ENCODE measurements at regions not wholly inside any gene's neighbourhood (a gene's known extent, or its start where the extent isn't known, plus 50 kb on each side); places are given as distances from the start of the nearest gene placed in this dataset.
"Not testable (repeated sequence)": the region's sequence is repeated elsewhere in the genome, so short reads cannot be mapped to it uniquely, and the experiment has no call there.

DNA sequence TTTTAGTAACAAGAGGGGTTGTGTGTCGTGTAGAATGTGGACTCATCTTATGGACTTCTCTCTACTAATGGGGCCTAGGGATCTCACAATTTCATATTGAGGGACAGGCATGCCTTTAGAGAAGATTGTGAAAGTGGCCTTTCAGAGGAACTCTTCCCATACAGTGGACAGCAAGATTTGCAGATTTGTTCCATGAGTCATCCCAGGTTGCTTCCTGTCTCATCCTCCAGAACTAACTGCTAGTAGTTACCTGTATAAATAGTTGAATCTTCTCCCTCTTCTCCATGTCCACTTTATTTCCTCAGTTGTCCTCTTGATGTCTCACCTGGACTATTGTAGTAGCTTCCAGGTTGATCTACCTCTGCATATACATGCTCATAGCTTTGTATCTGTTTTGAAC is 997.5 kb upstream of the CTNND2 start:
- DNase-seq (ENCODE audit: low read depth in 2 of 2) = no peak

DNA sequence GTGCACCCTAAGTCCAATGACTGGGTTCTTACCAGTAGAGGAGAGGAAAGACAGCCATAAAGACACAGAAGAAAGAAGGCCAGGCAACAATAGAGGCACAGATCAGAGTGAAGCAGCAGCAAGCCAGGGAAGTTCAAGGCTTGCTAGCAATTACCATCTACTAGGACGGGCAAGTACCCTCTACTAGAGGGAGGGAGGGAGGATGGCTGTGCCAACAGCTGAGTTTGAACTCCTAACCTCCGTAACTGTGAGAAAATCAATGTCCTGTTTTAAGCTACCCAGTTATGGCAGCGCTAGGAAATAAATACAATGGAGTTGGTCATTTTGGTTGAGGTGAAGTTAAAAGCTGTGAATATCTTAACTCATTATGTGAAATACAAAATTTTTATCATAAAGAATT is 991.8 kb upstream of the CTNND2 start:
- DNase-seq (ENCODE audit: low read depth in 2 of 2) = no peak

DNA sequence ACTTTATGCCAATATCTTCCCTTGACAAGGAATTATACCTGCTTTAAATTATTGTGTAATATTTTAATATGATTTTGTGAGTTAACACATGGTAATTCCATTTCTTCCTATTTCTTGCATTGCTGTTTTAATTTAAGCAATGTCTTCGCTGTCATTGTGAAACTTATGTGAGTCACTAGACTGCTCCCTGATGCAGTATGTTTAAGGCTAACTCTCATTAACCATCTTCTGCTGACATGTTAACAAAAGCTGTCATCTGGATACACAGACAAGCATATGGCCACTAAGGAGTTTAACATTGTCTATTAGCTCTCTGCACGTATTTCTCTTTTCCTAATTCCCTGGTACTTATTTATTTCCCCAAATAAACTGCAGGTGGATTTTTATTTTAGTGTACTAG is 980.8 kb upstream of the CTNND2 start:
- no peak for DNase-seq (ENCODE audit: low read depth in 2 of 2)

DNA sequence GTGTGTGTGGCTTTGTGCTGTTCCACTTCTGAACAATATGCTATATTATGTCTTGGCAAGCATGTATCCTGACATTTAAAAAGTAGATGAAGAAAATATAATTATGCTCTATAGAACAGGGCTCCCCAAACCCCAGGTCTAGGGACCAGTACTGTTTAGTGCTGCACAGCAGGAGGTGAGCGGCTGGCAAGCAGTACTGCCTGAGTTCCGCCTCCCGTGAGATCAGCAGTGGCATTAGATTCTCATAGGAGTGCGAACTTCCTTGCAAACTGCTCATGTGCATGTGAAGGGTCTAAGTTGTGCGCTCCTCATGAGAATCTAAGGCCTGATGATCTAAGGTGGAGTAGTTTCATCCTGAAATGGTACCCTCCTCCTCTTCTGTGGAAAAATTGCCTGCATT is 979.1 kb upstream of the CTNND2 start:
- no peak for DNase-seq (ENCODE audit: low read depth in 2 of 2)

DNA sequence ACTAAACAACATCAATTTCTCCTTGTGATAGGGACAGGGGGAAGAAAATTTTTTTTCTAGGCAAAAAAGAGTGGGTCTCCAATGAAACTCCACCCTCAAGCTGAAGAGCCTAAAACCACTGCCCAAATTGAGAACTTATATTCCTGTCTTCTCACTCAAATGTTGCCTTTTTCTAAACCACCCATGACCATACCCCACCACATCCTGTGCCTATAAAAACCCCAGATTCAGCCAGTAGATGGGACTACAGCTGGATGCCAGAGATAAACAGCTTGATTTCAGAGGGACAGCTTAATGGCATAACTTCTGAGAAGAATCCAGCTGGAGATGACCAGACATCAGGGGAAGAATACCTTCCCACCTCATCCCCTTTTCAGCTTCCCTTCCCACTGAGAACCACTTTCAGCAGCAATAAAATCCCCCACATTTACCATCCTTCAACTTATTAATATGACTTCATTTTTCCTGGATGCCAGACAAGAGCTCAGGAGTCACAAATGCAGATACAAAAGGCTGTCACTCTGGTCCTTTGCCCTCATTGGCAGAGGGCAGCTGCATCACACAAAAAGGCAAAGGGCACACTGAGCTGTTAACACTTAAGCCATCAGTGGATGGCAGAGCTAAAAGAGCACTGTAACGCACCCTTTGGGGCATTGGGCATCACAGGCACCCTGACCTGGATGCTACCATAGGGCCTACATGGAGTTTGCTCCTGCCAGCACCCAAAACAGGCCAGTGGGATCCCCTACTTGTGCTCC is 972.5 kb upstream of the CTNND2 start:
- DNase-seq (ENCODE audit: low read depth in 2 of 2) = no peak

DNA sequence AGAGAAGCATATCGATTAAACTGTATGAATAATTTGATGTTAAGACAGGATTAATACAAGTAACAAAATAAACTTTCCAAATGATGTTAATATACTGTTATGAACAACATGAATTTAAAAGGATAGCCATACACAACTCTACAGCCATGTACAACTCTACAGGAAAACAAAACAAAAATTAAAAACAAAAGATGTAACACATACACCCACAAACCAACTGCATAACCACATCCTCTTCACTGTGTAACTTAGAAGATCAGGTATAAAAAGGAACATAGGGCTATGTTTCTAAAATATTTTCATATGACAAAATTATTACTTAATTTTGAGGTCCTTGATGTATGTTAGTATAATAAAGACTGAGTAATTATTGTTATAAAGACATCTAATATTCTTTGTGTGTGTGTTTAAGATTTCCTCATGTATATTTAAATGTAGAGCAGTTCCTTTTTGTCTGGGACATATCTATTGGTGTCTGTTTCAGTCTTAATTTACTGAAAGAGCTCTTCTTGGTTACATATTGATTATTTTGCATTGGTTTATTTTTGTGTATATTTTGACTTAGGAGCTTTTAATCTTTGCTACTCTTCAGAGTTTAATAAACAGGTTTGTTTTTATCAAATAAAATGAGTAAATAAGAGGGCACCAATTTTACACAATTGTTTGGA is 966.8 kb upstream of the CTNND2 start:
- no peak for DNase-seq (ENCODE audit: low read depth in 2 of 2)

DNA sequence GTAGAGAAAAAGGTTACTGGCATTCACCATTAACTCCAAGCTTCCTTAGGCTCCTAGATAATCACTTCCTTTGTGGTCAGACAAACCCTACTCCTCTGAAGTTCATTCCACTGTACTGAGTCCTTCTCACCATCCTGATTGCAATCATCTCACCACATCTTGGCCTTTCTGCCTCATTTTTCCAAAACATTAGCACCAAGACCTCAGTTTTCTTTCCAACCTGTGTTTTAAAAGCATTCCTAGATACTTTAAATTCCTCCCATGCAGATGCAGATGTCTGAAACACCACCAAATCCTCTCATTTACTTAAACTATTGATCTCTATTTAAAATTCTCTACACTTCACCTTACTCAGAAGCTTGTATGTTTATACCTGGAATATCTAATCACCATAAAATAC is 961.3 kb upstream of the CTNND2 start:
- no peak for DNase-seq (ENCODE audit: low read depth in 2 of 2)

DNA sequence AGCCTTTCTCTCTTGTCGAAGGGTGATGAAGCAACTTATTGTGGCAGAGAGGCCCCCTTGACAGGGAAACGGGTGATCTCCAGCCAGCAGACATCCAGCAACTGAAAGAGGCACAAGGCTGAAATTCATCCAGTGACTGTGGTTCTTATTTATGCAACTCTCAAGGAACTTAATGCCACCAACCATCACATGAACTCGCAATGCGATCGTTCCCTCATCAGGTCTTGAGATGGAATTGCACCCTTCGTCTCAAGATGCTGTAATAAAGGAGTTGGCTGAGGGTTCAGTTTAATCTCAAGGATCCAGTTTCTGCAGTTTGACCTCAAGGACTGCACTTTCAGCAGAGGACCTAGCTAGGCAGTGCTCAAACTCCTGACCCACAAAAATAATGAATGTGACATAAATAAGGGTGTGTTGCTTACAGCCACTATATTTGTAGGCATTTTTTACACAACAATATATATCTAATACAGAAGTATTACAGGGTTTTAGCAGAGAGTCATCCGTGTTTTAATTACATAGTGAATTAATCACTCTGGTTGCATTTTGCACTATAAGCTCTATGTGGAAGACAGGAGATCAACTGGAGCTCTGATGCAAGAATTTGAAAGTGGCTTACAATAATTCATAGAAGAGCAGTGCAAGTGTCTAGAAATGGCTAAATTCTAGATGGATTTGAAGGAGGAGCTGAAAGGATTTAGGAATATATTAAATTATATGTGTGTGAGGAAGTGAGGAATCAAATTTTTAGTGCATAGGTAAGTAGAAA is 957.8 kb upstream of the CTNND2 start:
- no peak for DNase-seq (ENCODE audit: low read depth in 2 of 2)

DNA sequence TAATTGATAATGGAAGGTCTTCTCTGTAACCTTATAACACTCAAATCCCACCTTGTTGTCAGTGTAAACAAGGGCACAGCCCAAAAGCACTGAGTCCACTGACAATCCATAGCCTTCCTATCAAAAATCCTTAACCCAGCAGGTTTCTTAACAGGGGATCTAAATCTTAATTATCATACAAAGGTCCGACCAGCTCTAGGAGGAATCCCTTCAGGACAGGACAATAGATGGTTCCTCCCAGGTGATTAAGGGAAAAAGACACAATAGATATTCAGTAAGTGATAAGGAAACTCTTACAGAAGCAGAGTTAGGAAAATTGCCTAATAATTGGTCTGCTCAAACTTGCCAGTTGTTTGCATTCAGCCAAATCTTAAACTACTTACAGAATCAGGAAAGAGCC is 951.9 kb upstream of the CTNND2 start:
- not testable (repeated sequence) for DNase-seq (ENCODE audit: low read depth in 2 of 2)

DNA sequence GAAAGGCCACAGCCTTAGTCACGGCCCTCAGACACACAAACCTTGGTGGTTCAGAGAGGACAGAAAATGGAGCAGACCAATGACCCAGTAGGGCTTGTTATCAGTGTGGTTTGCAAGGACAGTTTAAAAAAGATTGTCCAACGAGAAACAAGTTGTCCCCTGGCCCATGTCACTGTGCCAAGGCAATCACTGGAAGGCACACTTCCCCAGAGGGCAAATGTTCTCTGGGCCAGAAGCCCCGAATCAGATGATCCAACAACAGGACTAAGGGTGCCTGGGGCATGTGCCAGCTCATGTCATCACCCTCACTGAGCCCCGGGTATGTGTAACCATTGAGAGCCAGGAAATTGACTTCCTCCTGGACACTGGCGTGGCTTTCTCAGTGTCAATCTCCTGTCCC is 950.1 kb upstream of the CTNND2 start:
- DNase-seq (ENCODE audit: low read depth in 2 of 2) = no peak

DNA sequence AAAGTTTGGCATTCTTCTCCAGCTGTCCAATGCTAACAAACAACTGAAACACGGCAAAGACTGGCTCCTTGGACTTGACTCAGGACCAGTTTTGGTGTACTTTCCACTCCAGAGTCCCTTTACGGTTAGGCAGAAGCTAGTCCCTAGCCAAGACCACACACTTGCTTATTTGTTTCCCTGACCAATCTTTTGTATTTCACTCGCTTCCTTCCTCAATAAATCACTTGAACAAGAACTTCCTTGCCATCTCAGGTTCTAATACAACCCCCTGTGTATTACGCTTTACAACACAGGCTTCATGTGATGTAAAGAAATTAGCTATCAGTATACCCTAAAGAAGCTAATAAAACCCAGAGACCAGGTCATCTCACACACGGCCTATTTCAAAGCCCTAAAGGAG is 947.5 kb upstream of the CTNND2 start:
- DNase-seq (ENCODE audit: low read depth in 2 of 2) = no peak

DNA sequence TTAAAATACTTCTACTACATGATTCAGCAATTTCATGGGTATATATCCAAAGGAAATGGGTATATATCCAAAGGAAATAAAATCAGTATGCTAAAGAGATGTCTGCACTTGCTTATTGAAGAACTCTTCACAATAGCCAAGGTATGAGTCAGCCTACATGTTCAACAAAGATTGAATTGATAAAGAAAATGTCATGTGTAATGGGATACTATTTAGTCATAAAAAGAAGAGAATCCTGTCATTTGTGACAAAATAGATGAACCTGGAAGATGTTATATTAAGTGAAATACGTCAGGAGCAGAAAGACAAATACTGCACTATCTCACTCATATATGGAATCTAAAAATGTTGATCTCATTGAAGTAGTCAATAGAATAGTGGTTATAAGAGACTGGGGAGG is 944.5 kb upstream of the CTNND2 start:
- DNase-seq (ENCODE audit: low read depth in 2 of 2) = no peak

DNA sequence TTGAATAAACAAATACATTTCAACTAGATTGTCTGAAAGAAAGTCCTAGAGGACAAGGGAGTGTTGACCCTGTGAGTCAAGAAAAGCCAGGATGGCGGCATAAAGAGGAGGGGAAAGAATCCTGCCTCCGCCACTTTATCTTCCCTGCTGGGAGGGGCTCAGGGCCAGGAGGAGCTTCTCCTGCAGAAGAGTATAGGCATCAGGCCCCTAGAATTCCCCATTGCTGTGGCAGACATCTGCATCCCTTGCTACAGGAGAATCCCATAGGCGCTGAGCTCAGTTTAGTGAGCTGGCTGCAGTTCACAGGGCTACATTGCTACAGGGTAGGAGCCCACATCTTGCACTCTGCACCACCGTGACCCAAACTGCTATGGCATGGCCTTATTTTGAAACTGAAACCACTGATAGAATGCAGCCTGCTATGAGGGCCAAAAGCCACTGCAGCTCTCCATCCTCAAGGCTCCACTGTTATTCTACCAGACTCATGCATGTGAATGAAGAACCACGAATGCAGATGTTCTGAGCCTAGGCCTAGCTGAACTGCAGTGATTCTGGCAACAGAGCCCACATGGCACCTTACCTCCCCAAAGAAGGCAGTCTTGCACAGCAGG is 941.4 kb upstream of the CTNND2 start:
- no peak for DNase-seq (ENCODE audit: low read depth in 2 of 2)

DNA sequence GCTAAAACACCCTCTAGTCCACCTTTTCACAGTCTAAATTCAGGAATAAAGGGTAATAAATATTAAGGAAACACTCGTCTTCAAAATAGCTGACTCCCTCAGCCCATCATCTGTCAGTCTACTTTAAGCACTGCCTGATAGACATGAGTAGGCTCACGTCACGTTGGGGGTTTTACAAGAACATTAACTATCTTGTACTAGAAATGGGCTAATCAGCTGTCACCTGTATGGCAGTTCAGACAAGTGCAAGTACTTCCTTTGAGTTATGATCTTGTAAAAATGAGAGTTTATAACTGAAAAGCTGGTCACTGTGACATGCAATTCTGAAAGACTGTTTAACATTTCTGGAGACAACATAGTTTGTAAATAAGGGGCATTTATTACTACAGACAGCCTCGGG is 936.7 kb upstream of the CTNND2 start:
- DNase-seq (ENCODE audit: low read depth in 2 of 2) = no peak

DNA sequence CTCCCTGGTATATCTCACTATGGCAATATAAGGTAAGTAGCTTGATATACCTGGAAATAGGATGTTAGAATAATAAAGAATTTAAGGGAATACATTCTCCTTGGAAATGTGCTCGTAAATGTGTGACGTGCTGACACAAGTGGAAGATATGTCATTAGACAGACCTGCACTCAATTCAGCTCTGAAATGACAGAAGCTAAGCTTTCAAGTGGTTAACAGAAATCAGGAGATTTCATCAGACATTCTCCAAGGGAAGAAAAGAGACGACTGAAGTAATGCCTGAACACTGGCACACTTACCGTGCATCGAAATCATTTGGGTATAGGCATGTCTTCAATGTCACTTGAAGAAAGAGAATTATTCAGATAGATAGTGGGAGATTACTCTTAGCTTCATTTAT is 933.3 kb upstream of the CTNND2 start:
- no peak for DNase-seq (ENCODE audit: low read depth in 2 of 2)

DNA sequence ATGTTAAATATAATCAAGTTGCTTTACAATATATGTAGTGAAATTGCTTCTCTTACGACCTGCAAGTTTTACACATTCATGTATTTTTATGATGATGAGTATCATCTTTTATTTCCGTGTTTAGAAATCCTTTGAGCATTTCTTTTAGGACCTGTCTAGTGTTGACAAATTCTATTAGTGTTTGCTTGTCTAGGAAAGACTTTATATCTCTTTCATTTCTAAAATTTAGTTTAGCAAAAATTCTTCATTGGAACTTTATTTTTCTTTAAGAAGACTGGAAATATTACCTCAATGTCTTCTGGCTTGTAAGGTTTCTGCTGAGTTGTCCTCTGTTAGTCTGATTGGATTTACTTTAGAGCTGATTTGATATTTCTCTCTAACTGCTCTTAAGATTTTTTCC is 920.9 kb upstream of the CTNND2 start:
- DNase-seq (ENCODE audit: low read depth in 2 of 2) = no peak

DNA sequence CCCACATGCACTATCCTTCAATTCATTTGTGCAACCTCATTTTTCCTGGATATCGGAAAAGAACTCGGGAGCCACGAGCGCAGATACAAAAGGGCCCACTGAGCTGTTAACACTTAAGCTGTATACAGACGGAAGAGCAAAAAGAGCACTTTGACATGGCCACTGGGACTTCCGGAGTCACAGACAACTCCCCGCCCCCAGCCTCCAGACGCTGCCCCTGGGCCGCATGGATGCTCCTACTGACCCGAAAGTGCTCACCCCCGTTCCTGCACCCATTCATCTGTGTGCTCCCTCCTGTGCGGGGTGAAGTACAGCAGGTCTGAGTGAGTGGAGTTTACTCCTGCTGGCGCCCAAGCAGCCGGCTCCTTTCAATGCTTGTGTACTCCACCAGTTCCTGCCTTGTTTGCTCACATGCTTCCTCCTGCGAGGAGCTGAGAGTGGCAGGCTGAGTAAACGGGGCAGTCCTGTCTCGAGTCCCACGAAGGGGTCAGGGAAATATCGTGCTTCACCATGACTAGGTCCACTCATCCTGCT is 901.0 kb upstream of the CTNND2 start:
- no peak for DNase-seq (ENCODE audit: low read depth in 2 of 2)

DNA sequence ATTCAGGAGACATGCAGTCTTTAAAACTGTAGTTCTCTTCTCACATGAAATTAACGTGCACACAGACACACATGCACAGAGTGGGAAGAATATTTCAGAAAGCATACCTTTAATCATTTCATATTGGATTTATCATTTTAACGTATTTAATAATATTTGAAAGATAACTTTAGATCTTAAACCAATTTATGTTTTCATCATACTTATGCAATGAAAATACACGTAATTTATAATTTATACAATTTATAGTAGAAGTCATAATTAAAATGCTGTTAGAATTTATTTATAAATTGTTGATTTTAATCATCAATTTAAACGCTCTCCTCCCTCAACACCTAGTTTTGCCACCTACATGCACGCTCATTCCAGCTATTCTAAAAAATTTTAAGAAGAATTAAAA is 894.9 kb upstream of the CTNND2 start:
- no peak for DNase-seq (ENCODE audit: low read depth in 2 of 2)

DNA sequence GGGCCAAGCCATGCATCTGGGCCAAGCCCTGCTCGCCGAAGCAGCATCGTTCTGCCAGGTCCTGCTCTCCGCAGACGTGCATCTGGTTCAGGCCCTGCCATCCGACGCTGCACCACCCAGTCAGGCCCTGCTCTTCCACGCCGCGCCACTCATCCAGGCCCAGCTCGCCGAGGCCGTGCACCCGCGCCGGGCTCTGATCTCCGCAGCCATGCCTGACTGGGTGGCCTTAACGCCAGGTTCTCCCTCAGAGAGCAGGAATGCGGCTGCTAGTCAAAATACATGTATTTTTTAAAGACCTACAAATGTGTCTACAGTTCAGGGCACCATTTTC is 891.1 kb upstream of the CTNND2 start:
- no peak for DNase-seq (ENCODE audit: low read depth in 2 of 2)

DNA sequence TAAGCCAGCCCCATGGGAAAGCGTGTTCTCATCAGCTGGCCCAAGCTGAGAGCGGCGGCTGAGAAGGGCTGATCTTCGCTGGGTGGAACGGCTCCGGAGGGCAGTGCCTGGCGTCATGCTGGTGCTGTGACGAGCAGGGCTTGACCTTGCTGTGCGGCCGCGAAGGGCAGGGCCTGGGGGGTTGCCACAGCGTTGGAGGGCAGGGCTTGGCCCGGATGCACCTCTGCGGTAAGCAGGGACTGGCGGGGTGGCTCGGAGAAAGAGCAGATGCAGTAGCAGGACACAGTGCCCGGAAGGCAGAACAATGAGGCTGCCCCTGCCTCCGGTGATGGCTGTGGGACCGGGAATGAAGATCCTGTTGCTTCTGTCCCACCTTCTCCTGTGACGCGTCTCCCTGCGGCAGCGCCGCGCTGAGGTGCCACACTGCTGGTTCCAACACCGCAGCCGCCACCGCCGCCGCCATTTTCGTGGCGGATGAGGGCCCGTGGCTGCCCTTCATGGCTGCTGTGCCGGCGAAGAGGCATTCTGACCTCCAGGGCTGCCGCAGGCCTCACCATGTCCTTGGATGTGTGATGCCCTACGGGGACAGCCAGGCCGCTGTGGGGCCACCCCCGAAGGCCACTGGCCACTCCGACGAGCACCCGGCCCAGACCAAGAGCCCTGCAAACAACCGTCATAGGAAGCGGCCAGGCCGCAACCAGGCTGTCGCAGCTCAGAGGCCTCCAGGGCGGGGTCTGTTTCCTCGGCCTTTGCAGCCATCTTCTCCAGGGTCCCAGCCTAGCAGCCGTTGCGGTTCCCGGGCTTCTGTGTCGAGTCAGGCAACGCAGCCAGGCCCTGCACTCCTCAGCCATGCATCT is 890.5 kb upstream of the CTNND2 start:
- no peak for DNase-seq (ENCODE audit: low read depth in 2 of 2)

DNA sequence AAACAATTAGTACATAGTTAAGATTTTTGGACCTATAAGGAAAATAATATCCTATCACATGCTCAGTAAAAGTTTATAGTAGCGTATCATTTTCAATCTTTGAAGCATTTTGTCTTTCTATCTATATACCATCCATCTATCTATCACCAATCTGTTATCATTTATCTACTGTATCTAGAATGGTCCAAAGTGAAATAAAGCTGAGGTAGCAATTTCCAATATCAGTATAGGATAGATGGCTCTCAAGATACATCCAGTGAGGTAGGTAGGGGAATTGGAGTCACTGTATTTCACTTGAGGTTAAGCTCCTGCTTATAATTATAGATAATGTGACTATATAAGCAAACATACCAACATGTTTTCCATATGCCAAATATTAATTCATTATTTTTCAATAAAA is 889.1 kb upstream of the CTNND2 start:
- DNase-seq (ENCODE audit: low read depth in 2 of 2) = no peak

Data from lung microvascular endothelial cell (primary cell).